Brain microvascular endothelial cell (primary cell): ENCODE measurements at regions not wholly inside any gene's neighbourhood (a gene's known extent, or its start where the extent isn't known, plus 50 kb on each side); places are given as distances from the start of the nearest gene placed in this dataset.
A peak's percentile ranks its signal among the peaks of the same experiment; 100 is the strongest.

ENCODE experiments used
- DNase-seq: peaks from one replicate; pipeline ENCODE4 v3.0.0-alpha.2; 2020
- H3K27ac ChIP-seq: fragments of 250-450 bp; sonication (Bioruptor Pico); 2 replicates; pipeline ENCODE4 v1.5.1; 2020; ENCODE audit warnings: mild to moderate bottlenecking, moderate library complexity
- H3K27me3 ChIP-seq: fragments of 250-450 bp; sonication (Bioruptor Pico); replicated peaks from 2 replicates; pipeline ENCODE4 v1.5.1; 2020; ENCODE audit warnings: mild to moderate bottlenecking
- H3K36me3 ChIP-seq: fragments of 250-450 bp; sonication (Bioruptor Pico); replicated peaks from 2 replicates; pipeline ENCODE4 v1.5.1; 2020; ENCODE audit warnings: mild to moderate bottlenecking
- H3K4me3 ChIP-seq: 2 replicates; pipeline ENCODE4 v1.5.1; 2011; ENCODE audit warnings: low read depth, mild to moderate bottlenecking, control low read depth, low read length, moderate library complexity
- in situ Hi-C: cut with HindIII; loops from 2 replicates; pipeline ENCODE4 v1.10.0; 2017; ENCODE audit warnings: low sequenced_read_pairs, low pct_ligation_motif_present
- TF ChIP-seq, protein P1 (sequence below): IDR thresholded peaks from 2 replicates; pipeline ENCODE4 v1.5.1; 2011; ENCODE audit warnings: low read depth, mild to moderate bottlenecking, moderate library complexity, low read length, control low read depth, inconsistent platforms; ENCODE audit errors: missing control alignments

DNA sequence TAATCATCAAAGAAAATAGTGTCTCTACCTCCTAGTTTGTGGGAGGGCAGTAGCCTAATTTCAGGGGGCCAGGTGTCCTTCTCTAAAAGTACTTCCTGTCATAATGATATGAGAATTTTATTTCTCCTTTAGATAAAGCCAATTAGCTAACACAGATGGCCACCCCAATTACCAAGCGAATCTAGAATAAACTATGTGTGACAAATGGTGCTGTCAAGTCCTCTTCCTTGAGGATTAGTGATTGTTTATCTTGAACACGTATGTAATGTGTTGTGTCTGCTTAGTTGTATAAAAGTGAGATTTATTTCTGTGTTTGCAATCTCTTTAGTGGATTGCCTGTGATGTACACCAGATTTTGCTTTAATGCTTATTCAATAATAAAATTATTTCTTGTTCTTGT is 1120.0 kb downstream of the SORCS1 start:
- TF ChIP-seq, protein P1, sequence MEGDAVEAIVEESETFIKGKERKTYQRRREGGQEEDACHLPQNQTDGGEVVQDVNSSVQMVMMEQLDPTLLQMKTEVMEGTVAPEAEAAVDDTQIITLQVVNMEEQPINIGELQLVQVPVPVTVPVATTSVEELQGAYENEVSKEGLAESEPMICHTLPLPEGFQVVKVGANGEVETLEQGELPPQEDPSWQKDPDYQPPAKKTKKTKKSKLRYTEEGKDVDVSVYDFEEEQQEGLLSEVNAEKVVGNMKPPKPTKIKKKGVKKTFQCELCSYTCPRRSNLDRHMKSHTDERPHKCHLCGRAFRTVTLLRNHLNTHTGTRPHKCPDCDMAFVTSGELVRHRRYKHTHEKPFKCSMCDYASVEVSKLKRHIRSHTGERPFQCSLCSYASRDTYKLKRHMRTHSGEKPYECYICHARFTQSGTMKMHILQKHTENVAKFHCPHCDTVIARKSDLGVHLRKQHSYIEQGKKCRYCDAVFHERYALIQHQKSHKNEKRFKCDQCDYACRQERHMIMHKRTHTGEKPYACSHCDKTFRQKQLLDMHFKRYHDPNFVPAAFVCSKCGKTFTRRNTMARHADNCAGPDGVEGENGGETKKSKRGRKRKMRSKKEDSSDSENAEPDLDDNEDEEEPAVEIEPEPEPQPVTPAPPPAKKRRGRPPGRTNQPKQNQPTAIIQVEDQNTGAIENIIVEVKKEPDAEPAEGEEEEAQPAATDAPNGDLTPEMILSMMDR, result no peak
- Histone ChIP-seq H3K27ac (no peak overlapping the region), H3K27me3 (no peaks in the 10 kb centered on the region), H3K36me3 (no peaks in the 10 kb centered on the region), H3K4me3 (no peak overlapping the region)
- no peak for DNase-seq
- in situ Hi-C loops, result no loop called here

- TF ChIP-seq, protein P1, result no peak
- Histone ChIP-seq H3K36me3 (no peaks in the 10 kb centered on the region), H3K27me3 (no peaks in the 10 kb centered on the region), H3K27ac (no peak overlapping the region), H3K4me3 (no peak overlapping the region)
- DNase-seq, result peak; percentile 0
- in situ Hi-C loops, result no loop called here
Observed at GRCh38 chr10:106043863-106044262, 1120.6 kb downstream of the SORCS1 start.

DNA sequence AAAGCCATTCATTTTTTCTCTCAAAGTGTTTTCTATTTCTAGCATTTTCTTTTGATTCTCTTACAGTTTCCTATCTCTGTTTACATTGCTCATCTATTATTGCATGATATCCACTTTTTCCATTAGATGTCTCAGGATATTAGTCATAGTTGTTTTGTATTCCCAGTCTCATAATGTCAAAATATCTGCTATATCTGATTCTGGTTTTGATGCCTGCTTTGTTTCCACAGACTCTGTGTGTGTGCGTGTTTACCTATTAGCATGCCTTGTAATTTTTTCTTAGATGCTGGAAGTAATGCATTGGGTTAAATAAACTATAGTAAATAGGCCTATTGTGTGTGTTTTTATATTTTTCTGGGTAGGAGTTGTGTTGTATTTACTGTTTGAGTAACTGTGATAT is 1126.3 kb downstream of the SORCS1 start:
- no peaks in the 10 kb centered on the region for H3K36me3 ChIP-seq
- H3K27me3 ChIP-seq, result no peaks in the 10 kb centered on the region
- TF ChIP-seq, protein P1, result no peak
- in situ Hi-C loops, result no loop called here
- H3K4me3 ChIP-seq, result no peak overlapping the region
- DNase-seq, result no peak
- no peak overlapping the region for H3K27ac ChIP-seq

- in situ Hi-C loops, result no loop called here
- H3K27ac ChIP-seq, result no peak overlapping the region
- no peaks in the 10 kb centered on the region for H3K27me3 ChIP-seq
- DNase-seq, result no peak
- no peak overlapping the region for H3K4me3 ChIP-seq
- no peaks in the 10 kb centered on the region for H3K36me3 ChIP-seq
- TF ChIP-seq, protein P1, result no peak
Observed at GRCh38 chr10:106033065-106033464, 1131.4 kb downstream of the SORCS1 start.

DNA sequence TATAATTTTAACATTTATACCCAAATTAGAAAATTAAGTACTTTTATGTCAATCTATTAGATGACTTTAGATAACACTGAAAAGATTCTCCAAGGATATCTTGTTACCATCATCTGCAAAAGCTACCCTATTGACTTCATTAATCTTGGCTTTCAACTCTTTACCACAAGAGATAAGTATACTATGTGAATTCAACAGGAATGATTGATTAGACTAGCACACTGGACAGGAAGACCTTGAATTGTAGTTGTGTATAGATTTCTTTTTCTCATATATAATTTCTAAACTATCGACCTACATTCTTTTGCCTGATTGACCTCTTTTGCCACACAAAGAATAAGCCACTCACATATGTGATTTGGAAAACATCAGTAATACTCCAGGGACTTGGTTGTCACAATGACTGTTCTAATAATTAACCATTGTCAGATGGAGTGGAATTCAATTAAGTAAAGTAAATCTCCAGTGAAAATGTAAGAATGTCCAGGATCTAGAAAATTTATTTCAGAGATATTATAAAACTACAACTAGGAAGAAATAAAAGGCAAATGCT is 1132.0 kb downstream of the SORCS1 start:
- TF ChIP-seq, protein P1, result no peak
- in situ Hi-C loops, result no loop called here
- H3K27me3 ChIP-seq, result no peaks in the 10 kb centered on the region
- H3K27ac ChIP-seq, result no peak overlapping the region
- no peak for DNase-seq
- no peaks in the 10 kb centered on the region for H3K36me3 ChIP-seq
- no peak overlapping the region for H3K4me3 ChIP-seq

GRCh38 chr10:106027240-106027639 is 1137.3 kb downstream of the SORCS1 start:
- in situ Hi-C loops, result no loop called here
- no peak for DNase-seq
- H3K27ac ChIP-seq, result no peak overlapping the region
- H3K36me3 ChIP-seq, result no peaks in the 10 kb centered on the region
- H3K27me3 ChIP-seq, result no peaks in the 10 kb centered on the region
- no peak overlapping the region for H3K4me3 ChIP-seq
- TF ChIP-seq, protein P1, result no peak
